CD14-positive monocyte (primary cell): ENCODE measurements at regions not wholly inside any gene's neighbourhood (a gene's known extent, or its start where the extent isn't known, plus 50 kb on each side); places are given as distances from the start of the nearest gene placed in this dataset.
A peak's percentile ranks its signal among the peaks of the same experiment; 100 is the strongest.

Experiments used
- DNase-seq, 3 donors: peaks; one replicate each; pipeline ENCODE4 v3.0.0-alpha.2; 2011 to 2022
- H2AFZ ChIP-seq: 2 replicates; pipeline ENCODE4 v1.6.0; 2012; ENCODE audit warnings: mild to moderate bottlenecking, low read depth, low read length, inconsistent platforms; ENCODE audit not compliant: insufficient read depth, poor library complexity, severe bottlenecking
- H3K27ac ChIP-seq, 2 donors: 1 replicate in 1 of 2; 2 replicates in 1 of 2; pipeline ENCODE4 v1.5.1; 2012 to 2013; ENCODE audit warnings: low read length in 2 of 2, control low read depth in 1 of 2, inconsistent platforms in 1 of 2, low read depth in 1 of 2, mild to moderate bottlenecking in 1 of 2
- H3K27me3 ChIP-seq, 2 donors: one replicate each; pipeline versions ENCODE4 v1.6.0 to v1.6.1; 2011 to 2013; ENCODE audit warnings: low read length in 2 of 2; ENCODE audit not compliant: control insufficient read depth in 2 of 2, insufficient read depth in 2 of 2
- H3K36me3 ChIP-seq, 2 donors: replicated peaks in 1 of 2; 1 replicate in 1 of 2; 2 replicates in 1 of 2; pipeline versions ENCODE4 v1.5.1 to v1.6.1; 2012 to 2013; ENCODE audit warnings: low read length in 2 of 2, control low read depth in 1 of 2, inconsistent platforms in 1 of 2, mild to moderate bottlenecking in 1 of 2; ENCODE audit not compliant: insufficient read depth in 2 of 2, control insufficient read depth in 1 of 2
- H3K4me1 ChIP-seq, 2 donors: 1 replicate in 1 of 2; 2 replicates in 1 of 2; pipeline versions ENCODE4 v1.5.1 to v1.6.1; 2012 to 2013; ENCODE audit warnings: low read length in 2 of 2, control low read depth in 1 of 2, inconsistent platforms in 1 of 2, mild to moderate bottlenecking in 1 of 2, moderate library complexity in 1 of 2; ENCODE audit not compliant: insufficient read depth in 2 of 2, control insufficient read depth in 1 of 2
- H3K4me2 ChIP-seq: replicated peaks from 2 replicates; pipeline ENCODE3; 2012; ENCODE audit warnings: low read length, moderate library complexity, mild to moderate bottlenecking; ENCODE audit not compliant: poor library complexity, severe bottlenecking; ENCODE audit errors: extremely low read depth
- H3K4me3 ChIP-seq, 3 experiments: fragments of 200-600 bp in 1 of 3; sonication (generic) in 1 of 3; replicated peaks in 1 of 3; 1 replicate in 2 of 3; 2 replicates in 1 of 3; pipeline ENCODE4 v1.5.1; 2011 to 2013; ENCODE audit warnings: low read length in 3 of 3, mild to moderate bottlenecking in 3 of 3, control low read depth in 2 of 3, low read depth in 2 of 3, inconsistent platforms in 1 of 3, moderate library complexity in 1 of 3
- H3K79me2 ChIP-seq: 2 replicates; pipeline ENCODE4 v1.6.0; 2012; ENCODE audit warnings: mild to moderate bottlenecking, control low read depth, inconsistent platforms, low read length, moderate library complexity; ENCODE audit not compliant: insufficient read depth
- H3K9ac ChIP-seq: 2 replicates; pipeline ENCODE4 v1.6.0; 2017; ENCODE audit warnings: low read length, mild to moderate bottlenecking; ENCODE audit not compliant: insufficient read depth, poor library complexity, severe bottlenecking
- H3K9me3 ChIP-seq, 2 donors: replicated peaks in 1 of 2; 1 replicate in 1 of 2; 2 replicates in 1 of 2; pipeline versions ENCODE4 v1.5.1 to v1.6.1; 2012 to 2013; ENCODE audit warnings: low read length in 2 of 2, control low read depth in 1 of 2; ENCODE audit not compliant: control insufficient read depth in 1 of 2, insufficient read depth in 1 of 2
- H4K20me1 ChIP-seq: 2 replicates; pipeline ENCODE4 v1.6.0; 2012; ENCODE audit warnings: mild to moderate bottlenecking, low read length, control low read depth, moderate library complexity; ENCODE audit not compliant: insufficient read depth
- H3K27ac Mint-ChIP-seq, 7 donors: one replicate each; pipeline ENCODE4 v1.8.0; 2020; ENCODE audit warnings: mild to moderate bottlenecking in 7 of 7, mixed read lengths in 7 of 7, moderate library complexity in 6 of 7, inconsistent platforms in 2 of 7
- H3K27me3 Mint-ChIP-seq, 3 donors: one replicate each; pipeline ENCODE4 v1.8.0; 2021 to 2022; ENCODE audit warnings: low read depth in 3 of 3, mild to moderate bottlenecking in 3 of 3, mixed read lengths in 3 of 3, moderate library complexity in 3 of 3, inconsistent platforms in 1 of 3
- H3K36me3 Mint-ChIP-seq, 2 donors: one replicate each; pipeline ENCODE4 v1.8.0; 2020; ENCODE audit warnings: mixed read lengths in 2 of 2, inconsistent platforms in 1 of 2, mild to moderate bottlenecking in 1 of 2
- H3K4me1 Mint-ChIP-seq: one replicate; pipeline ENCODE4 v1.8.0; 2020; ENCODE audit warnings: mild to moderate bottlenecking, mixed read lengths
- H3K4me3 Mint-ChIP-seq, 2 donors: one replicate each; pipeline ENCODE4 v1.8.0; 2020; ENCODE audit warnings: mild to moderate bottlenecking in 2 of 2, mixed read lengths in 2 of 2, moderate library complexity in 1 of 2
- H3K9me3 Mint-ChIP-seq, 7 donors: one replicate each; pipeline ENCODE4 v1.8.0; 2020 to 2022; ENCODE audit warnings: mixed read lengths in 7 of 7, mild to moderate bottlenecking in 6 of 7, moderate library complexity in 6 of 7, inconsistent platforms in 2 of 7
- WGBS: methylation state at CpG from one replicate; pipeline ENCODE4 v1.1.5; 2013; ENCODE audit warnings: missing lambda C conversion rate; ENCODE audit not compliant: insufficient coverage; 5-methylcytosine and 5-hydroxymethylcytosine counted together
- intact Hi-C, 2 donors: fragments of 100-400 bp; cut with micrococcal nuclease; formaldehyde crosslinking; loops; one replicate each; pipeline versions ENCODE4 v1.15.0 to v1.15.1; 2023
- TF ChIP-seq, protein P1 (sequence below): fragments of 200-600 bp; IDR thresholded peaks from one replicate; pipeline ENCODE4 v1.8.0; 2022; ENCODE audit warnings: antibody characterized with exemption, mild to moderate bottlenecking

GRCh38 chr20:57946559-57947315, 236.9 kb upstream of the PMEPA1 start:
- H3K79me2 ChIP-seq, result no peaks in the 10 kb centered on the region
- no peaks in the 10 kb centered on the region for H3K36me3 ChIP-seq
- 95% methylated on average over 7 of the region's 8 CpGs for WGBS
- no peak overlapping the region for H3K9ac ChIP-seq
- intact Hi-C loops, result no loop called here
- no peaks in the 10 kb centered on the region for H4K20me1 ChIP-seq
- no peak overlapping the region for H2AFZ ChIP-seq
- H3K27me3 ChIP-seq, result no peaks in the 10 kb centered on the region
- H3K4me2 ChIP-seq, result no peak overlapping the region
- peaks cover 0 to 3% of the 10 kb centered on the region in 2 donors for H3K9me3 ChIP-seq
- H3K27ac ChIP-seq, result no peak overlapping the region
- Mint-ChIP-seq H3K27me3 (peaks cover 0 to 2% (median 1%) of the 10 kb centered on the region in 3 donors), H3K36me3 (no peaks in the 10 kb centered on the region), H3K4me3 (no peak overlapping the region), H3K9me3 (peaks cover 0 to 4% (median 2%) of the 10 kb centered on the region in 7 donors), H3K4me1 (no peaks in the 10 kb centered on the region), H3K27ac (peak overlapping the region in 2 of 7 donors; percentile 22 to 54)
- TF ChIP-seq, protein P1, sequence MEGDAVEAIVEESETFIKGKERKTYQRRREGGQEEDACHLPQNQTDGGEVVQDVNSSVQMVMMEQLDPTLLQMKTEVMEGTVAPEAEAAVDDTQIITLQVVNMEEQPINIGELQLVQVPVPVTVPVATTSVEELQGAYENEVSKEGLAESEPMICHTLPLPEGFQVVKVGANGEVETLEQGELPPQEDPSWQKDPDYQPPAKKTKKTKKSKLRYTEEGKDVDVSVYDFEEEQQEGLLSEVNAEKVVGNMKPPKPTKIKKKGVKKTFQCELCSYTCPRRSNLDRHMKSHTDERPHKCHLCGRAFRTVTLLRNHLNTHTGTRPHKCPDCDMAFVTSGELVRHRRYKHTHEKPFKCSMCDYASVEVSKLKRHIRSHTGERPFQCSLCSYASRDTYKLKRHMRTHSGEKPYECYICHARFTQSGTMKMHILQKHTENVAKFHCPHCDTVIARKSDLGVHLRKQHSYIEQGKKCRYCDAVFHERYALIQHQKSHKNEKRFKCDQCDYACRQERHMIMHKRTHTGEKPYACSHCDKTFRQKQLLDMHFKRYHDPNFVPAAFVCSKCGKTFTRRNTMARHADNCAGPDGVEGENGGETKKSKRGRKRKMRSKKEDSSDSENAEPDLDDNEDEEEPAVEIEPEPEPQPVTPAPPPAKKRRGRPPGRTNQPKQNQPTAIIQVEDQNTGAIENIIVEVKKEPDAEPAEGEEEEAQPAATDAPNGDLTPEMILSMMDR, result no peak
- H3K4me1 ChIP-seq, result no peaks in the 10 kb centered on the region
- DNase-seq, result no peak
- H3K4me3 ChIP-seq, result no peak overlapping the region

DNA sequence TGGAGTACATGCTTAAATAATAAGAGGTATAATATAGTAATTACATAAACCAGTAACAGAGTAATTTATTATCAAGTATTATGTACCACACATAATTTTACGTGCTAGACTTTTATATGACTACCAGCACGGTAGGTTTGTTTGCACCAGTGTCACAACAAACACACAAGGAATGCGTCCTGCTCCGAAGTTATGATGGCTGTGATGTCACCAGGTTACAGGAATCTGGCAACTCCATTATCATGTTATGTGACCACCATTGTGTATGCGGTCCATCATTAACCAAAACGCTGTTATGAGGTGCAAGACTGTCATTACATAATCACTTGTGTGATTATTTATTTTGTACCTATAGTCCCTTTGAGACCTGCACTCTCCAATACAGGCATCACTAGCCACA, 235.2 kb upstream of the PMEPA1 start:
- no peaks in the 10 kb centered on the region for H4K20me1 ChIP-seq
- 98% methylated on average over 4 of the region's 6 CpGs for WGBS
- no peak overlapping the region for H3K4me3 ChIP-seq
- H3K4me3 Mint-ChIP-seq, result no peak overlapping the region
- H3K27me3 ChIP-seq, result no peaks in the 10 kb centered on the region
- peaks cover 0 to 2% (median 1%) of the 10 kb centered on the region in 3 donors for H3K27me3 Mint-ChIP-seq
- no peaks in the 10 kb centered on the region for H3K36me3 ChIP-seq
- H3K27ac Mint-ChIP-seq, result no peak overlapping the region
- H3K9me3 Mint-ChIP-seq, result peaks cover 0 to 4% (median 2%) of the 10 kb centered on the region in 7 donors
- TF ChIP-seq, protein P1, result no peak
- H3K9me3 ChIP-seq, result peaks cover 0 to 3% of the 10 kb centered on the region in 2 donors
- H3K27ac ChIP-seq, result no peak overlapping the region
- intact Hi-C loops, result no loop called here
- no peak overlapping the region for H3K4me2 ChIP-seq
- no peaks in the 10 kb centered on the region for H3K79me2 ChIP-seq
- H3K36me3 Mint-ChIP-seq, result no peaks in the 10 kb centered on the region
- H3K9ac ChIP-seq, result no peak overlapping the region
- DNase-seq, result no peak
- H3K4me1 ChIP-seq, result no peaks in the 10 kb centered on the region
- H3K4me1 Mint-ChIP-seq, result no peaks in the 10 kb centered on the region
- H2AFZ ChIP-seq, result no peak overlapping the region
